Activated CD4-positive, alpha-beta T cell treated with anti-CD3 and anti-CD28 coated beads, Interleukin-2, Interleukin-6, amounts not matched to agents 100 ng/mL and 50 ng/mL, durations not matched to agents 16 hours and 8 hours (primary cell): ENCODE measurements at regions not wholly inside any gene's neighbourhood (a gene's known extent, or its start where the extent isn't known, plus 50 kb on each side); places are given as distances from the start of the nearest gene placed in this dataset.

ENCODE experiments used
- DNase-seq: peaks from one replicate; pipeline ENCODE4 v3.0.0-alpha.2; 2020

DNA sequence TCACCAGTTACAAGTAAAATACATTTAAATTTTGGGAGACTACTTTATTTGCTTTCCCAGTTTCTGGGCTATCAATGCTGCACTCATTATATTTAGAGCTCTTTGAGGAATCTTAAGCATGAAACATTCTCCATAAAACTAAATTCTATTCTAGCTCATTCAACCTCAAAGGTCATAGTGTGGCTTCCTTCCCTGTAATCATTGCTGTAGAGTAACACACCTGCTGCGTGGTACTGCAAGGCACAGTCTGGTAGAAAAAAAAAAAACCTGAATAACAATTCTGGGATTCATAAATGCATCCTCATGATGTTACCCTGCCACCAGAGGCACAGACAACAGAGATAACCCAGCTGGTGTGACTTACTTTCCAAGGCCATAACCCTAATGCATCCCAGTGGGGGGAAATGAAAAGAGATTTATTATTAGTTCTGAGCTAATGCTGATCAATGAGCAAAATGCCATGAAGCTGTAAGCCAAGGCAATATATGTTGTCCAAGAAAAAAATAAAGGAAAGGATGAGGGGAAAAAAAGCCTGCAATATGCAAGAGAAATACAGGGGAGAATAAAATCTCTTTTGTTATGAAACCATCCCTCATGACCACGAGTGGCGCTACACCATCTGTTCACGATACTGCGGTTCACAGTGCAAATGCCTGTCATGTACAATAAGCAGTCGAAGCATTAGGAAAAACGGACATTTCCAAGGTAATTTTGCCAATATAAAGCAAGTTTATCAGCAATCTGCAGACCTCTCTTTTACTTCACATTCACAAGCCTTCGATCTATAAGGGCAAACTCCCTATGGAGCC is 1481.6 kb upstream of the PIK3C3 start:
- DNase-seq: no peak

DNA sequence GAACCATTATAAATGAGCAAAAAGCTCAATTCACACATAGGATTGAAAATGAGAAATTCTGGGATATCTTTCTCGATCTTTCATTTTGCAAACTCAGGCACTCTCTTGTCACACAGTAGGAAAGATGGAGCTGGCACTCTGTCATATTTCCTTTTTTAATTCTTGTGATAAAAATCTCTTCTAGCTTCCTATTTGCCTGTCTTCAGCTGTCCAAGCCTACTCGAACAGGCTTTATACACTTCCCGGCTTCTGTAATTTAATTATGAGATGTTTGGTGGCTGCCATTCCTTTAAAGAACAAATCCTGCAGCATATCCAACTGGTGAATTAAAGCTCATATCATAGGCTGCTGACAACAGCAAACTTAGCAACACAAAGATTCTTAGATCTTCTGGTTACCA is 1484.3 kb upstream of the PIK3C3 start:
- no peak for DNase-seq

DNA sequence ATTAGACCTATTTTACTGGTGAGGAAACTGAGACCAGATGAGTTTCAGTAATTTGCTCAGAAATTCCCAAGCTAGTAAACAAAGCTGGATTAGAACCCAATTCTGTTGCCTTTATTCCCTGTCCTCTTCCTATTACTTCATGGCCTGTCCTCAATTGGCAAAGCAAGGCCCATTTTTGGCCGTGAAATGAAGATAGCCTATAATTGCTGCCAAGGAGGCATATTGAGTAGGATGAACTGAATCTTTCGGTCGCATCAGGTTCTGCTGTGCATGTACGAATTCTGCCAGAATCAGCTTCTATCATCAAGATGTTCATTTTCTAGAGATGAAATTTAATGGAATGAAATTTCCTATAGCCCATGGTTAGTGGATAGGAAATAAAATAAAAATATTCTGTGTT is 1485.2 kb upstream of the PIK3C3 start:
- no peak for DNase-seq

DNA sequence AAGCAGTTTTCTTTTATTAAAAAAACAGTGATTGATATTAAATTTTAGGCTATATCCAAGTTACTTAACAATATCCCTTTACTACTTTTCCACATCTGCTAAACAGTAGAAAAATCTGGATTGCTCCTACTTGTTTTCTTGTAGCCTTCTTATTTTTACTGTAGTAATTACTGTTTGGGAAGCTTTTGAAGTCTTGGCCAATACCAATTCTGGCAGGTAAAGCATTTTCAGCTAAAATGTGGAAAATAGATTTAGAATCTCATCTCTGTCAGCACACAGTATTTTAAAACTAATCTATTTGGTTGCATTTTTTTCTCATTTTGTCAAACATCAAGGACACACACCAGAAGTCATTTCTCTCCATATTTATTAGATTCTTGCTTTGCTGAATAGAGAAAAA is 1485.7 kb upstream of the PIK3C3 start:
- DNase-seq: no peak

DNA sequence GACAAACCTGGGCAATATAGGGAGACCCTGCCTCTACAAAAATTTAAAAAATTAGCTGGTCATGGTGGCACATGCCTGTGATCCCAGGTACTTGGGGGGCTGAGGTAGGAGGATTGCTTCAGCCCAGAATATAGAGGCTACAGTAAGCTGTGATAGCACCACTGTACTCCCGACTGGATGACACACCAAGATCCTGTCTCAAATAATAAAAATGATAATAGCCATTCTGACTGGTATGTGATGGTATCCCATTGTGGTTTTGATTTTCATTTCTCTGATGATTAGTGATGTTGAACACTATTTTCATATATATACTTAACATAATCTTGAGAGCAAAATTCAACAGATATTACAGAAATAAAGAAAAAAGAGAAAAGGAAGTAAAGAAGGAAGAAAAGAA is 1491.0 kb upstream of the PIK3C3 start:
- no peak for DNase-seq

DNA sequence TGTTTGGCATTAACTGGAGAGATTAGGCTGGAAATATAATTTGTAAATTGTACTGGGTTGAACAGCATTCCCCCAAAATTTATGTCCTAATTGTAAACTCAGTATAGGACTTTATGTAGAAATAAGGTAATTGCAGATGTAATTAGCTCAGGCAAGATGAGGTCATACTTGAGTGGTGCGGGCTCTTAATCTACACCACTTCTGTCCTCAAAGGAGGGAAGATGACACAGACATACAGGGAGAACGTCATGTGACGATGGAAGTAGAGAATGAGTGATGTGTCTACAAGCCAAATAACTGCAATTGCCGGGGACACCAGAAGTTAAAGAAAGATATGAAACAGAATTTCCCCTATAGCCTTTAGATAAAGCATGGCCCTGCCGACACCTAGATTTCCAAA is 1501.1 kb upstream of the PIK3C3 start:
- DNase-seq: no peak

DNA sequence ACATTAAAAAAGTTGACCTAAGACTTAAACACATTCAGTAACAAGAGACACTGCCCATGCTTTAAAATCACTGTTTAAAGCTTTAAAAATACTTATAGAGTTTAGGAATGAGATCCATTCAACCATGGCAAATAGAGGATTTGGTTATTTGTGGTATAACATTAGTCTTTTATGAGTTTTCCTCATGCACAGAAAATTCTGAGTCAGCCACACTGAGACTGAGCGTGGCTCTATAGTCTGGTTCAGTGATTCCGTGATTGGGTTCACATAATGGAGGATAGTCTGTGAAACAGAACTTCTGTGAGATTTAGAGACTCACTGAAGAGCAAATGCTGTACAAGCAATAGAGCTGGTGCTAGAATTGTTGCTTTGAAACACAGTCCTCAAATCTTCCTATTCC is 1502.4 kb upstream of the PIK3C3 start:
- no peak for DNase-seq

DNA sequence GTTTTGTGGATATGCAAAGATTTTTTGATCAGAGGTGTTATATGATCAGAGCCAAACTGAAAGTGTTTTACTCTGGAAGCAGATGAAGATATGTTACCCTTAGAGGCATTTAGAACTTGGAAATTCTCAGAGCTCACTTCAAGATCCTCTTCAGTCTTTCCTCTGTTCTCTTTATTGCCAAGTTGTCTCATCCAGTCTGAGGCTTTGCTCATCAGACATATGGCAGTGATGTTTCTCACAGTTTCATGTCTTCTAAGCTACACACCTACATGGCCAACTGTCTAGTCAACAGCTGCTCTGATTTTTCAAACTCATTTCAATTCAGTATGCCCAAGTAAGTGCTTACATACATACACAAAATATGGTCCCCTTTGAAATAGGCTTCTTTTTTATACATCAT is 1504.3 kb upstream of the PIK3C3 start:
- no peak for DNase-seq

DNA sequence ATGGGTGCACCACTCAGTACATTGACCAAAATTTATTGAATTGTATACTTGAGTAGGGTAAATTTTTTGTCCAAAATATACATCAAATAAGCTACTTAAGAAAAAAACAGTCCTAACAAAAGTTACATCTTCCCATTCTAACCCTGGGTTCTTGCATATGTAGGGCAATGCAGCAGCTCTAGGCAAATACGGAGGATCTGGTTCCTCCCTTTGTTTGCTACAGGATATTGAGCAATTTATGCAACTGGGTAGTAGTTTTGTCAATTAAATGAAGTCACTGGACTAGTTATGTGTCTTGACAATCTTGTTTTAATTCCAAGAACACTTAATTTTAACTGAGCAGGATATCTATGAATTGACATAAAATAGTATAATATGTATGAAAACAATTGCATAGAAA is 1507.2 kb upstream of the PIK3C3 start:
- DNase-seq: no peak

DNA sequence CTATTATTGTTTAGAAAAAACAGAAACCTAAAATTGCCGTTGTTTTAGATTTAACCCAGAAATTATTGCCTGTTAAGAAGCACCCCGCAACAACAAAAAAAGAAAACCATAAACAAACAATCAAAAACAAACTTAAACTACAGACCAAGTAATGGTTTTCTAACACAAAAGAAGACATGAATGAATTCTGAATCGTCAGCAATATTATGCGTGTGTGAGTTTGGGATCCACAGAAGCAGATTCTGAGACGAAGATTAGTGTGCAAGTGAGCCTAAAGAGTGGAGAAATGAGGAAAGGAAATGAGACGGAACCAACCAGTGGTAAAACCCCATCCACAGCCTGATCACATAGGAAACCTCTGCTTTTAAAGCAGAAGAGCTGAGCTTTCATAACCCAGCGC is 1514.9 kb upstream of the PIK3C3 start:
- DNase-seq: no peak

DNA sequence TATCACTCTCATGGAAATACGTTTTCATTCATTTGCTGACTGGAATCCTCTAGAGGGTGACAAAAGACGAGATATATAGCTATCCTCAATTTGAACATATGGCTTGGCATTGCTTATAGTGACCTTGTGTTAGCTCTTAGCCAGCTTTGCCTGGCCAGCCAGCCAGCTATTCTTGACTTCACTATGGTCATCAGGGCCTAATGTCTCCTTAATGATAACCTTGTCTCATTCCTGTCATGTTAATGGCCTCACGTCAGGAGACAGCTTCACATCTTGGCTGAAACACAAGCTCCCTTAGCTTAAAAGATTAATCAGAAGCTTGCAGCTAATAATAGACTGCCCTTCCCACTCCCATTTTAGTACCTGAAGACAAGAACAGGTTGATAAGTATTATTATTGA is 1517.5 kb upstream of the PIK3C3 start:
- DNase-seq: no peak

DNA sequence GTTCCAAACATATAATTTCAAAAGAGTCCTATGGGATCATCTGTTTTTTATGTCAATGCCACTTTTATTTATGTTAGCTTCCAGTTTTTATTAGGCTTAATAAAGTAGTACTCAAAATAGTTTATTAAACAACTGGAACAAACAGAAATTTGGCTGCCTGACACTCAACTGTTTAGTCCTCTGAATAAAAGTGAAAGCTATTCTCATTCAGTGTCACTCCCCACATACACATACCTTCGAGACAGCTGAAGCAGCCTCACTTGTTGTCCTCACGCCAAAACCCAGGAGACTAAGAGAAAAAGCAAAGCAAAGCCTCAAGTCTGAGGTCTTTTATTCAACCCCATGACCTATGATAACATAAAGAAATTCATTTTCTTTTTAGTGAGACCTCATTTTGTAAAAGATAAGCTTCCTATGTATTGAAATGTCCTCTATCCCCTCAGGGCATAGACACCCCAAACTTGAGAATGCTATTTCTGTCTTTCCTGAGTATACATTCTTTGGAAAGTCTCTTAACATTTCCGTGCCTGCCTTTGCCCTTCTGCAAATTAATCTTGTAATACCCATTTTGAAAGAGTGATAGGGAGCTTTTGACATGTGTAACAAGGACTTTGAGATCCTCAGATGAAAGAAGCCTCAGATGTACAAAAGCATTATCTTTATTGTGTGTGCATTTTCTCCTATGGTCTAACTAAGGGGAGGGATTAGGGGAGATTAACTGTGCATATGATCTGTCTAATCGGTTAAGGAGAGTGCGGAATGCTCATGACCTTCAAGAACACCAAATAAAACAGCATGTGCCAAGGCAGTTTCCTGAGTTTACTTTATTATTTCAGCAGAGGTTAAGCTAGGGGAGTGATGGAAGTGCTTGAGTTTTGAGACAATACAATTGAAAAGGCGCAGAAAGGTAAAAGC is 1523.7 kb upstream of the PIK3C3 start:
- no peak for DNase-seq

DNA sequence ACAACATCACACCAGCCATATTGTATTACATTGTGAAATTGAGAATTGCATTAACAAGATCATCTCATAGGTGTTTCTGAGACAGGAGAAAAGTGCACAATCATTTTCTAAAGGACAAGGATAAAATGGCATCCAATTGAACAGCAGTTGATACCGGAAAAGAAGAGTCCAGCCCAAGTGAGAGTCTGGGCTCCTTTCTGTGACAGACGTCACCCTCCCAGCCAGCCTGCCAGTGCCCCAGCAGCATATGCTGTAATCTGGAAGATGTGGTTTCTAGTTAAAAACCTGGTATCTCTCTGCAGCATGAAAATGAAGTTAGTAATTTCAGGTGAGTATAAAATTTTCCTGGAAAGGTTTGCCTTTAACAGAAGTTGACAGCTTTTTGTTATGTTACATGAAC is 1531.7 kb upstream of the PIK3C3 start:
- DNase-seq: no peak

DNA sequence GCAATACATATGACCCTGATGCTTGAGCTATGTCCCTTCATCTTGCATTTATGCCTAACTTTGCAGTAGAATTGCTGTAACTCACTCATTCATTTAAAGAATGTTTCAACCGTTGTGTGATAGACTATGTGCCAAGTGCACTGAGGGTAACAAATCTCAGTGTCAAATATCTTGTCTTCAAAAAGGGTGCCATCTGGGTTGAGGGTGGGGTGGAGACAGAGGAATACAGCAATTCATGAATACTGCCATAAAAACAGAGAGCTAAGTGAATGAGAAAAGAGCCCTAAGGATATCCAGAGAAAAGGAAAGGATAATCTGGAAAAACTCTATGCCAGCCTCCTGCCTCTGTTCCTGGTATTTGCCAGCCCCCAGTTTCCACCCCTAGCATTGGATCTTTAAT is 1534.4 kb upstream of the PIK3C3 start:
- no peak for DNase-seq

DNA sequence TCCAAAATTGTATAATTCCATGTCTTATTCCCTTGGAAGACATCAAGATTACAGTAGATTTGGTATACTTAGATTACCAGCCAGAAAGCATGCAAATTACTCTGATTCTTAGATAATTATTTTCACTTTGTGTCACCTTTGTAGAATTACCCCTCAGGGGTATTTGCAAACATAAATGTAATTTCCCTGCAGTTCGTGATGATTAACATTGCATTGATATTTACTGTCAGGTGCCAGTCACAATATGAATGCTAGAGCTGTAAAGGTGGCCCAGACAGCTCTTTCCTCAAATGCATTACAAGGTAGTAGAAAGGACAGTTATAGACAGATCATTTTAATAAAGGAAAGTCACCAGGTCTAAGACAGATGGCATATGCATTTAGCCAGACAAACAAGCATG is 1537.5 kb upstream of the PIK3C3 start:
- DNase-seq: no peak

DNA sequence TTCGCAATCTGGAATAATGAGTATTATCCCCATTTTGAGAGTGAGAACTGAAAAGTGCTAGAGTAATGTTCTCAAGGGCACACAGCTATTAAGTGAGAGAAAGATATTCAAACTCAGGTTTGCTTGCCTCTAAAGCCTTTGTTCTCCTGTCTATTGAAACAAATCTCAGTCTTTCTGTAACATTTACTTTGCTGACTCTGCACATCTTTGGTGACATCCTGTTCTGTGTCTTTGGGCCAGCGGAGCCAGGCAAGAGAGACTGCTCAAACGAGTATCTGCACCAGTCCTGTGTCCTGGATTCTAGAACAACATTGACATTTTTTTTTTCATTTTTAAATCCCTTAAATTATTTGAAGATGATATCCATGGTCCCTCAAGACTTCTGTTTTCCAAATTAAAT is 1539.2 kb upstream of the PIK3C3 start:
- DNase-seq: no peak

DNA sequence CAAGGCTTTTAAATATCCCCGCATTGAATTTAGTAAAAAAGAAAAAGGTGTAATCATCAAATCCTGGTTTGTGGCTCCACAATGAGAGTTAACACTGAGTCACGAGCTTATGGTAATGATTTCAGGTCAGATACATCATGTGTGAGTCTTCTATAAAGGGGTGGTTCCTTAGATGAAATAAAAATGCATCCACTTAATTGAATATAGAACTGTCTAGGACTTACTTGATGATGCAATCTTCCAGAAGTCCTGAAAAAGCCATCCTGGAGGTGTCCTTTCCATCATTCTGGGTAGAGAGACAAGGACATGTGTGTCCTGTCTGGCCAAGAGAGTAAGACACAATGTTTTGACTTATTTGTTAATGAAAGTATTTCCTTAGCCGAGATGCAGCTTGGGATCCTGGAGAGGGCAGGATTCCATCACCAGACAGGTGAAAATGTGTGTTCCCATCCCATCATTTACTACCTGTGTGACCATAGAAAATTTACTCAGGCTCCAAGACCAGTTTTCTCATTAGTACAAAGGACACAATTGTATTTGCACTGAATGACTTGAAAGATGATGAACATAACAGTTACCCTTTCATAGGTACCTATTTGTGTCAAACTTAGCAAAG is 1539.8 kb upstream of the PIK3C3 start:
- no peak for DNase-seq

DNA sequence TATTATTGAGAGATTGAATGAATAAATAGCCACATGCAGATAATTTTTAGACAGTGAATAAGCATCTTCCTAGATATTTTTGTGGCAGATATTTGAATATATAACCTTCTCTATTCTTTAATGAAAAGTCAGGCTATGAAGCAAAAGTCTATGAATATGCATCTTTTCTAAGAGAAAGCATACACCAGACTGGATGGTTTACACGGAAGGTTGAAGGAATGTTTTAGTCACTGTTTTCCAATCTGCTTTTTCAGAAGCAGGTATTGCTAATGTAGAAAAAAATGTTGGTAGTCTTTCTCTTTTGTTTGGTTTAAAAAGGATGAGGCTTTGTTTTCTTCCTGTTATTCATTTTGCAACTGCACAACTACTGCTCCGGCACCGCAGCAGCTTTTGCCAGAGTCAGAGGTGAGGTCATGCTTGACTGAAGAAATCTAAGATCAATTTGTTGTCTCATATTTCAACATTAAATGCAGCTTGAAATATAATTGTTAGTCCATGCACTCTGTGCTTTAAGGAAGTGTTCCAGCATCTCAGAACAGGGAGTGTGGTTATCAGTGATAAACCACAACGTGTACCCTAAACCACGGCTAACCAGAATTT is 1540.8 kb upstream of the PIK3C3 start:
- DNase-seq: no peak

DNA sequence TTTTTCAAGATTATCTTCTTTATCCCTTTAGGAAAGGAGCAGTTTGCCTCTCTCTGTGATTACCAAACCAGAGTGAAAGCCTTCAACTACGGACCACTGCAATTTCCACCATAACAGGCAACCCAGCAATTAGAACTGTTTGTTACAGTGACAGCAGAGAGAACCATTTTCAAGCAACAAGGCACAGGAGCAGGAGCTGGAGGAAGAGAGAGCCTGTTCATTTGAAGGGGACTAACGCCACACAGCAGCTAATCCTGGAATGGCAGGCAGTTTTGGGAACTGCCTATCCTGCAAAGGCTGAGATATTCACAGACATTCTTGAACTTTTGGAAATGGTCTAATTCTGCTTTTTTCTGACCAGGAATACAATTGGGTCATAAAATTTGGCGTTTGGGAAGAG is 1541.9 kb upstream of the PIK3C3 start:
- no peak for DNase-seq

DNA sequence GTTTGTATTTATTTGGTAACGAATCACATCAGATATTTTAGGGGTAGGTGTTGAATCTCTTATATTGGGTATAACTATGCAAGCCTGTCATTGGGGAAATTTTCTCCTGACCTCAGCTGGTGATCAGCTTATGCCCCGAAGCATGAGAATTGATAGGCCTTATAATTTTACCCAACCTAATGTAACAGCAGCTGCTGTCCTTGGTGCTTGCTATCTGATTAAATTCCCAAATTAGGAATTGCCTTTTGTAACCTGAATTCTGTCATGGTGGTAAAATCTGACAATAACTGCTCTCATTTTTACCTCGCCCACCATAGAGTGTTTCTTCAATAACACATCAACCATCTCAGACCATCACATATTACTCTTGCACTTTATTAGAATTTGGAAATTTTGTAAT is 1542.6 kb upstream of the PIK3C3 start:
- no peak for DNase-seq

DNA sequence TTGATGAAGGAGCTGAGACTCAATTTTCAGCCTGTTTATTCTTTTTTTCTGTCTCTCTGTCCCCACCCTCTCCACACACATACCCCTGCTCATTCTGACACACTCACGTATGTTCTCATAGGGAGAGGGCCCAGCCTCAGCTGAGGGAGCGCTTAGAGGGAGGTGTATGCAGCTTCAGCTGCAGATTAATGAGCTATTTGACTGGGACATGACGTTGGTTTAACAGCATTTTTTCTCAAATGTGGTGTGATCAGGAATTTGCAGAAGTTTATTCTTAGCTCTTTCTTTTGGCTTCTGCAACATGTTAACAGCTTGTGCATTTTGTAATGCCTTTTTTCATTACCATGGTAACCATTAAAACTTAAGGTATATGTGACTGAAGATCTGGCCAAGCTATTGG is 1547.1 kb upstream of the PIK3C3 start:
- DNase-seq: no peak

DNA sequence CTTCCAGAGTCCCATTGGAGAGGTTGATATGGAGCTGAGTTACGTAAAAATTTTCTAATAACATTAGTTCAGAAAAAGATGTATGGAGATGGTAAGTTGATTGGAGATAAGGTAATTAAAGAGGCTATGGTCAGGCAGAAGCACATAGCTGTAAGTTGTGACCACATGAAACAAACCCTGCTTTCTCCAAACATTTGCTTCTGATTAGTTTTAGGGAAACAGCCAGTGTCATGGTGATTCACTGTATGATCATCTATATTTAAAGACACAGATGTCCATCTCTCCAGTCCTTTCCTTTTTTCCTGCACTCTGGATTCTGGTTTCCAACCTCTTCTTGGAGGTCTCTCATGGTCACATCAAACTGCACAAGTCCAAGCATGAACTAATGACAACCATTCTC is 1550.8 kb upstream of the PIK3C3 start:
- no peak for DNase-seq

DNA sequence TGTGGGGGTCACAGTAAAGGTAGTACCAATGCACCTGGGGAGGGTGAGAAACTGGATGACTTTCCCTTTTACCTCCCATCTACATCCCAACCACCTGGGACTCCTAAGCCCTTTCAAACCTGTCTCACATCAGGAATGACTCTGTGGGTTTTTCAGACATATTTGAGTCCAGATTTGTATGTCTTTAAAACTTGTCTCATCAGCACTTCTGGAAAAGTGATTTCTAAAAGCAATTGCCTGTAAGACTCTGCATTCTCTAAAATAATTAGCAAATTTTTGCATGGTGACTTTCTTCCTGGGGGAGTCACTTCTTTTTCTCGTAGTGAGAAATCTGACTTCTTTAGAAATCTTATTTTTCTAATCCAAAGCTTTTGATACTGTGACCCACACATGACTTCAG is 1553.0 kb upstream of the PIK3C3 start:
- no peak for DNase-seq

DNA sequence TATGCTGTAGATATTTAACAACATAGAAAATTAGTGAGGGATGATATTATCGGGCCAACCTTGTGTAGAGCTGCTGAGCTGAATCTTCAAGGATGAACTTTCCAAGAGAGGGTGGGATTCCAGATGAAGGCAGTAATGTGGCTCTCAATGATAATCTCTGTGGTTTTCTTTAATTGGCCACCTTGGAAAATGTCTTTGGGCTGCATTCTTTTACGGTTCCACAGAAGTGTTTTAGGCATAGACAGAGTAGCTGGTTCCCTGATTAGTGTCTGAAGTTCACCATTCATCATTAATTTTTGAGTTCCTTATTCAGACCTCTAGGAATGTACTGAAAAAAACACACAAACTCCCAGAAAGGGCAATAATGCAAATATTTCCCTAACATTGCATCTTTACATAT is 1566.9 kb upstream of the PIK3C3 start:
- DNase-seq: no peak
